ENCODE measurements at regions not wholly inside any gene's neighbourhood (a gene's known extent, or its start where the extent isn't known, plus 50 kb on each side); places are given as distances from the start of the nearest gene placed in this dataset.

- CTCF ChIA-PET, result no interaction called here
Measured at GRCh38 chr17:70674061-70674460, 504.7 kb downstream of the KCNJ2 start.

GRCh38 chr17:70675070-70675590 is 505.8 kb downstream of the KCNJ2 start:
- no peak overlapping the region for H3K27ac Mint-ChIP-seq
- no peaks in the 10 kb centered on the region for H3K4me1 Mint-ChIP-seq (ENCODE audit: low read depth)
- no peaks in the 10 kb centered on the region for H3K9me3 Mint-ChIP-seq
- DNase-seq, result no peak
- no peaks in the 10 kb centered on the region for H3K36me3 Mint-ChIP-seq (ENCODE audit: low read depth)
- H3K27me3 Mint-ChIP-seq (ENCODE audit: low read depth), result no peaks in the 10 kb centered on the region
- CTCF ChIA-PET, result no interaction called here
- intact Hi-C loops (cut with micrococcal nuclease), result no loop called here
- no peak overlapping the region for H3K4me3 Mint-ChIP-seq

More at GRCh38 chr17:70674061-70674460, 504.7 kb downstream of the KCNJ2 start:
- DNase-seq, result no peak
- Mint-ChIP-seq H3K9me3 (no peaks in the 10 kb centered on the region), H3K27ac (no peak overlapping the region), H3K36me3 (ENCODE audit: low read depth) (no peaks in the 10 kb centered on the region), H3K4me1 (ENCODE audit: low read depth) (no peaks in the 10 kb centered on the region), H3K4me3 (no peak overlapping the region), H3K27me3 (ENCODE audit: low read depth) (no peaks in the 10 kb centered on the region)
- intact Hi-C loops (cut with micrococcal nuclease), result no loop called here

- H3K9me3 Mint-ChIP-seq, result no peaks in the 10 kb centered on the region
- intact Hi-C loops (cut with micrococcal nuclease), result no loop called here
- no peak for DNase-seq
- H3K4me3 Mint-ChIP-seq, result no peak overlapping the region
- H3K36me3 Mint-ChIP-seq (ENCODE audit: low read depth), result no peaks in the 10 kb centered on the region
- CTCF ChIA-PET, result no interaction called here
- H3K4me1 Mint-ChIP-seq (ENCODE audit: low read depth), result no peaks in the 10 kb centered on the region
- no peak overlapping the region for H3K27ac Mint-ChIP-seq
- peaks cover 5% of the 10 kb centered on the region for H3K27me3 Mint-ChIP-seq (ENCODE audit: low read depth)
Measured at GRCh38 chr17:70677783-70678647, 508.7 kb downstream of the KCNJ2 start.

GRCh38 chr17:70678889-70679288 is 509.6 kb downstream of the KCNJ2 start:
- H3K27me3 Mint-ChIP-seq (ENCODE audit: low read depth), result peaks cover 5% of the 10 kb centered on the region
- H3K9me3 Mint-ChIP-seq, result no peaks in the 10 kb centered on the region
- H3K4me1 Mint-ChIP-seq (ENCODE audit: low read depth), result no peaks in the 10 kb centered on the region

GRCh38 chr17:70683936-70684335 is 514.6 kb downstream of the KCNJ2 start:
- CTCF ChIA-PET, result no interaction called here
- no peaks in the 10 kb centered on the region for H3K4me1 Mint-ChIP-seq (ENCODE audit: low read depth)
- H3K9me3 Mint-ChIP-seq, result no peaks in the 10 kb centered on the region
- H3K27ac Mint-ChIP-seq, result no peak overlapping the region
- no peak for DNase-seq
- H3K36me3 Mint-ChIP-seq (ENCODE audit: low read depth), result no peaks in the 10 kb centered on the region
- H3K4me3 Mint-ChIP-seq, result no peak overlapping the region
- intact Hi-C loops (cut with micrococcal nuclease), result no loop called here
- H3K27me3 Mint-ChIP-seq (ENCODE audit: low read depth), result peaks cover 5% of the 10 kb centered on the region

More at GRCh38 chr17:70678889-70679288, 509.6 kb downstream of the KCNJ2 start:
- intact Hi-C loops (cut with micrococcal nuclease), result no loop called here
- Mint-ChIP-seq H3K27ac (no peak overlapping the region), H3K4me3 (no peak overlapping the region), H3K36me3 (ENCODE audit: low read depth) (no peaks in the 10 kb centered on the region)
- no peak for DNase-seq
- CTCF ChIA-PET, result no interaction called here

- H3K27ac Mint-ChIP-seq, result no peak overlapping the region
- no peaks in the 10 kb centered on the region for H3K4me1 Mint-ChIP-seq (ENCODE audit: low read depth)
- no peak for DNase-seq
- no peaks in the 10 kb centered on the region for H3K36me3 Mint-ChIP-seq (ENCODE audit: low read depth)
- peaks cover 3% of the 10 kb centered on the region for H3K27me3 Mint-ChIP-seq (ENCODE audit: low read depth)
- peaks cover 3% of the 10 kb centered on the region for H3K9me3 Mint-ChIP-seq
- intact Hi-C loops (cut with micrococcal nuclease), result no loop called here
- no peak overlapping the region for H3K4me3 Mint-ChIP-seq
- CTCF ChIA-PET, result no interaction called here
Measured at GRCh38 chr17:70687421-70687820, 518.1 kb downstream of the KCNJ2 start.

- no peak overlapping the region for H3K4me3 Mint-ChIP-seq
- H3K9me3 Mint-ChIP-seq, result peaks cover 3% of the 10 kb centered on the region
- DNase-seq, result no peak
- intact Hi-C loops (cut with micrococcal nuclease), result no loop called here
- H3K27ac Mint-ChIP-seq, result no peak overlapping the region
- no peaks in the 10 kb centered on the region for H3K27me3 Mint-ChIP-seq (ENCODE audit: low read depth)
- CTCF ChIA-PET, result no interaction called here
- H3K4me1 Mint-ChIP-seq (ENCODE audit: low read depth), result no peaks in the 10 kb centered on the region
- no peaks in the 10 kb centered on the region for H3K36me3 Mint-ChIP-seq (ENCODE audit: low read depth)
Measured at GRCh38 chr17:70691150-70691549, 521.8 kb downstream of the KCNJ2 start.

- H3K27me3 Mint-ChIP-seq (ENCODE audit: low read depth), result no peaks in the 10 kb centered on the region
- no peaks in the 10 kb centered on the region for H3K36me3 Mint-ChIP-seq (ENCODE audit: low read depth)
- H3K4me3 Mint-ChIP-seq, result no peak overlapping the region
- CTCF ChIA-PET, result no interaction called here
- H3K9me3 Mint-ChIP-seq, result no peaks in the 10 kb centered on the region
- no peak overlapping the region for H3K27ac Mint-ChIP-seq
- no peak for DNase-seq
- intact Hi-C loops (cut with micrococcal nuclease), result no loop called here
- no peaks in the 10 kb centered on the region for H3K4me1 Mint-ChIP-seq (ENCODE audit: low read depth)
Measured at GRCh38 chr17:70699408-70699807, 530.1 kb downstream of the KCNJ2 start.

GRCh38 chr17:70702683-70703255 is 533.4 kb downstream of the KCNJ2 start:
- CTCF ChIA-PET, result no interaction called here
- no peak overlapping the region for H3K4me3 Mint-ChIP-seq
- H3K9me3 Mint-ChIP-seq, result no peaks in the 10 kb centered on the region
- intact Hi-C loops (cut with micrococcal nuclease), result no loop called here
- DNase-seq, result no peak
- no peaks in the 10 kb centered on the region for H3K27me3 Mint-ChIP-seq (ENCODE audit: low read depth)
- H3K27ac Mint-ChIP-seq, result no peak overlapping the region
- no peaks in the 10 kb centered on the region for H3K36me3 Mint-ChIP-seq (ENCODE audit: low read depth)
- H3K4me1 Mint-ChIP-seq (ENCODE audit: low read depth), result no peaks in the 10 kb centered on the region

GRCh38 chr17:70709596-70709995 is 540.3 kb downstream of the KCNJ2 start:
- no peak for DNase-seq
- intact Hi-C loops (cut with micrococcal nuclease), result no loop called here
- CTCF ChIA-PET, result no interaction called here
- no peak overlapping the region for H3K27ac Mint-ChIP-seq
- H3K4me1 Mint-ChIP-seq (ENCODE audit: low read depth), result no peaks in the 10 kb centered on the region
- no peak overlapping the region for H3K4me3 Mint-ChIP-seq
- no peaks in the 10 kb centered on the region for H3K36me3 Mint-ChIP-seq (ENCODE audit: low read depth)
- H3K9me3 Mint-ChIP-seq, result no peaks in the 10 kb centered on the region
- H3K27me3 Mint-ChIP-seq (ENCODE audit: low read depth), result no peaks in the 10 kb centered on the region

GRCh38 chr17:70713694-70714093 is 544.4 kb downstream of the KCNJ2 start:
- DNase-seq, result no peak
- CTCF ChIA-PET, result no interaction called here
- Mint-ChIP-seq H3K4me3 (no peak overlapping the region), H3K4me1 (ENCODE audit: low read depth) (no peaks in the 10 kb centered on the region), H3K27me3 (ENCODE audit: low read depth) (no peaks in the 10 kb centered on the region), H3K36me3 (ENCODE audit: low read depth) (no peaks in the 10 kb centered on the region), H3K27ac (no peak overlapping the region), H3K9me3 (no peaks in the 10 kb centered on the region)
- intact Hi-C loops (cut with micrococcal nuclease), result no loop called here

GRCh38 chr17:70716551-70716950 is 547.2 kb downstream of the KCNJ2 start:
- CTCF ChIA-PET, result no interaction called here
- Mint-ChIP-seq H3K4me3 (no peak overlapping the region), H3K27ac (no peak overlapping the region), H3K9me3 (peaks cover 3% of the 10 kb centered on the region), H3K36me3 (ENCODE audit: low read depth) (no peaks in the 10 kb centered on the region), H3K4me1 (ENCODE audit: low read depth) (no peaks in the 10 kb centered on the region), H3K27me3 (ENCODE audit: low read depth) (no peaks in the 10 kb centered on the region)
- intact Hi-C loops (cut with micrococcal nuclease), result no loop called here
- DNase-seq, result no peak

- H3K36me3 Mint-ChIP-seq (ENCODE audit: low read depth), result no peaks in the 10 kb centered on the region
- H3K27me3 Mint-ChIP-seq (ENCODE audit: low read depth), result no peaks in the 10 kb centered on the region
- no peak for DNase-seq
- H3K27ac Mint-ChIP-seq, result no peak overlapping the region
- H3K4me1 Mint-ChIP-seq (ENCODE audit: low read depth), result no peaks in the 10 kb centered on the region
- H3K9me3 Mint-ChIP-seq, result peaks cover 3% of the 10 kb centered on the region
- intact Hi-C loops (cut with micrococcal nuclease), result no loop called here
- H3K4me3 Mint-ChIP-seq, result no peak overlapping the region
- CTCF ChIA-PET, result no interaction called here
Measured at GRCh38 chr17:70717042-70717441, 547.7 kb downstream of the KCNJ2 start.

Measured in activated naive CD4-positive, alpha-beta T cell treated with anti-CD3 and anti-CD28 coated beads for 36 hours (primary cell).